Skin of body (tissue), 1 donor: ENCODE measurements at regions not wholly inside any gene's neighbourhood (a gene's known extent, or its start where the extent isn't known, plus 50 kb on each side); places are given as distances from the start of the nearest gene placed in this dataset.

Experiments
- DNase-seq: peaks from one replicate; lab custom pipeline; 2025; lab: John Stamatoyannopoulos, UW

DNA sequence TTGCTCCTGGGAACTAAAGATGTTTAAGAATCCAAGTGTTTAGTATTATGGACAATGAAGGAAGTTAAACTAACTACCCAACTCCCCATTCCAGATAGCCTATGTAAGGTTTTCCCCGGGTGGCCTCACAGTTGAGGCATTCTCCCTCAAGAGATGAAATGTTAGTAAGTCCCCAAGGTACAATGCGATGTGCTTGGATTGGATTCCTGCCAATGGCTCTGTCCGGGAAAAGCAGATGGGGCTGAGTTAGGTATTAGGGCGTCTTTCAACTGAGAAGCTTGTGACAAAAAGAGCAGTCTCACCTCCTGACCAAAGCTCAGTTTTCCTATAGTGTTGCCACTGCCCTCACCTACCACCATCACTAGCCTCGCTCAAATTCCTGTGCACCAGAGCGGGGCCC is 64.8 kb upstream of the E2F7 start:
- no peak for DNase-seq

DNA sequence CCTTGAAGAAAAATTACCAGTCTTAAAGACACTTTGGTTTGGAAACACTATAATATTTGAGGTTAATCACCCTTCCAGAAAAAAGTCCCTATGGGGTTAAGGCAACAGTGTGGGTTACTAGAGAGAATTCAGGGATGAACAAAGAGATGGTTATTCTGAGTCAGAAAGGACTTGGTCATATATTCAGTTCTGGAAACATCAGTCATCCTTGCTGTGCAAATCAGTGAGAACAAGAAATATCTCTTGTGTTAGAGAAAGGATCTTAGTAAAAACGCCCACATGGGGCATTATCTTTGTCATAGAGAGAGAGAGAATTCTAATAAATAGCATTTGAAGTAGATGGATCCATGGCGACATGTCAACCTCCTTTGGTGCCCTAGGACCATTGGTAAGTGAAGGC is 59.4 kb upstream of the E2F7 start:
- no peak for DNase-seq

DNA sequence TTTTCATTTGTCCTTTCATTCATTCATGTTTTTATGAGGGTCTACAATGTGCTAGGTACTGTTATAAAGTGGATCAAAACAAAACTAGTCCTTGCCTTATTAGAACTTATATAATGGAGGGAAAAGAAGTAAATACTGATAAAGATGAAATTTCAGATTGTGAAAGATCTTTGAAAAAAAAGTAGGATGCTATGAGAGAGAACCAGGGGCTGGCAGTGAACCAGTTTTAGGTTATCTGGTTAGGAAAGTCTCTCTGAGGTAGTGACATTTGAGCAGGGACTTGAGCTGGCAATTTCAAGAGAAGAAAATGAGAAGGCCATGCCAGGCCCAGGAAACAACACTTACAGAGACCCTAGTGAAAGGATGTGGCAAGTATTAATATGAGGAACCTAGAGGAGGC is 57.3 kb upstream of the E2F7 start:
- no peak for DNase-seq

DNA sequence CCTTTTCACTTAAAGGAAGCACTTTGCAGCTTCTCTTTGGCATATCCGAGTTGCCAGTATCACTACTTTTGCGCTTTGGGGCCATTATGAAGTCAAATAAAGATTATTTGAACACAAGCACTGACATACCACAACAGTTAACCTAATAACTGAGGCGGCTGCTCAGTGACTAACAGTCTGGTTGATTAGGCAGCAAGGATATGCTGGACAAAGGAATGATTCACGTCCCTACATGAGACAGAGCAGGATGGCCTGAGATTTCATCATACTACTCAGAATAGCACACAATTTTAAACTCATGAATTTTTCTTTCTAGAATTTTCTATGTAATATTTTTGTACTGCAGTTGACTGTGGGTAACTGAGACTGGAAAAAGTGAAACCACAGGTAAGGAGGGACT is 56.9 kb upstream of the E2F7 start:
- DNase-seq: no peak

DNA sequence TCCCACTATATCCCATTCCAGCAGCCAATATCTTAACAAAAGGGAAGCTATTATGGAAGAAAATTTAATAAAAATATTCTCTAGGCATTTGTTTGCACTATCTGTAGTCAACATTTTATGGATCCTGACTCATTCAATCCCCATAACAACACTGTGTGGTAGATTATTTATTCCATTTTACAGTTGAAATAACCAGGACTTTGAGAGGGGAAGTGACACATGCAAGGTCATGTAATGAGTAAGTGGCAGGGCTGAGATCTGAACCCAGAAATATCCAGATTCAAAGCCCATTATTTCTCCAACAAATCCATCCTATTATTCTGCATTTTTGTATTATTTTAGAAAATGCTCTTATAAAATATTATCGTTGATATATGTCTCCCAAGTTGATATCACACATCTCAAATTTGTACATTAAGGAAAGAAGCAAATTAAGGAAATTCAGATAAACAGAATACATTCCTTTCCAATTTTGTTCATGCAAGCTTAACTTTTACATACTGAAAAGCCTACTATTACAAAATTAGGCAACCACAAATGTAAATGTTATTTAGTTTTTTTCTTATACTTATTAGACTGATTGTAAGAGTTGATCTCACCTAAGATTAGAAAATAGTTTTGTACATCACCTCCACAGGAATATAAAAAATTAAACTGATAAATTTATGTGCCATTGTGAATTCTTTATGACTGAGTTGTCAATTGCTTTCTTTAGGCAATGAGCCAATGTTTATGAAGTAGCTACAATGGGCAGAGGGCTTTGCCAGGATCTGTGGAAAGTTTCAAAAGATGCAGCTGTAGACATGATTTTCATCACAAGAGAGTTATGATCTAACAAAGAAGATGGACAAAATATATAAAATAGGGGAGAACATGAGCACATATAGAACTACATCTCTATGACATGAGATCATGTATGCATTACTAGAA is 55.1 kb upstream of the E2F7 start:
- no peak for DNase-seq

DNA sequence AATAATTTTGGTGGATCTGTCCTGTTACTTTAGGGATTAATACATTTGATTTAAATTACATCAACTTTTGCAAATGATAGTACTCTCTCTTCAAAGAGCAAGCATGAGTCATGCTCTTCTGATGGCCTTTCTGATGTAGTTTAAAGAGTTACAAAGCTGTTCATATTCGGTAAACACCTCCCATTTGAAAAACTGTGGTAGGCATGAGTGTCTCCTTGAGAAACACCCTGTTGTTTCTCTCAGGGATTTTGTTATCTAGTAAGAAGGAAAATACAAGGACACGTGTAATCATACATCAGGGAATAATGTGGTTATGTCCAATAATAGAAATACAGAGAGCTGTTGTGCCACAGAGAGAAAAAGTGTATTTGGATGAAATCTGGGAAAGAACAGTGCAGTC is 53.3 kb upstream of the E2F7 start:
- DNase-seq: no peak

DNA sequence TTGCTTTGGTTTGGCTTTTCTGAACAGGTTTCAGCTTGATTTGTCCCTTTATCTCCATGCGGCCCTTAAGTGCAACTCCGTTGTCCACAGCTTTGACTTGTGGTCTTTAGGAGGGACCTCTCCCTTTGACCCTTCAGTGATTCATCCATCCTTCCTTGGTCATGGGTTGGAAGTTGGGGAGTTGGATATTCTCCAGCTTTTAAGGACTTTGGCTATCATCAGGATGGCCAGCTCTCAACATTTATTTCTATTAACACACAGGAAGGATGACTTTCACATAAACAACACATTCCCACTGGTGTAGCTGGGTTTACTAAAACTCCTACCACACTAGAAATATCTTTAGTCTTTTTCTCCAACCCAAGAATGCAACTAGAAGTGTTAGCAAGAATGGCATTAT is 50.9 kb upstream of the E2F7 start:
- no peak for DNase-seq

DNA sequence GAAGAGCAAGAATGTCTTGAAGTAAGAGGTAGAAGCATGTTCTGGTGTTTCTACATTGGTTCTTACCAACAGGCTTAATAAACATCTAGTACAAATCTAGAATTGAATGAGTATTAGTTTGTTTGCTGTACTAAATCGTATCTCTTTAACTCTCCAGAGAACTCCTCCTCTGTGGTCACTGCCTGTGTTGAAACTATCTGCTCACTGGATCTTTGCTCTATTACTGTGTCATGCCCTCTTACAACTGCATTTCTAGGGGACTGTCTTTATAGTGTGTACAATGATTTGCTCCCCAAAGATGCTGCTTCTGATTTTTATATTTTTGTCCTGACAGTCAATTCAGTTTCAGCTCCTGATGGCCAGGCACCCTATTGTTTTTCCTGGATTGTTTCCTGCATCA is 50.1 kb upstream of the E2F7 start:
- DNase-seq: no peak
